GM18861 (cell line): ENCODE measurements at regions not wholly inside any gene's neighbourhood (a gene's known extent, or its start where the extent isn't known, plus 50 kb on each side); places are given as distances from the start of the nearest gene placed in this dataset.
"Not testable (repeated sequence)": the region's sequence is repeated elsewhere in the genome, so short reads cannot be mapped to it uniquely, and the experiment has no call there.

ENCODE experiments used
- ATAC-seq: cut with Tn5 transposase; IDR thresholded peaks from one replicate; pipeline ENCODE4 v1.9.1; 2021; ENCODE audit not compliant: unreplicated experiment

GRCh38 chr10:58068809-58069208, 198.9 kb downstream of the IPMK start:
- no peak for ATAC-seq

GRCh38 chr10:58066979-58067378, 200.7 kb downstream of the IPMK start:
- ATAC-seq: no peak

- no peak for ATAC-seq
These were observed 201.6 kb downstream of the IPMK start for GRCh38 chr10:58066126-58066525.

- ATAC-seq: no peak
These were observed 202.2 kb downstream of the IPMK start for GRCh38 chr10:58065529-58065815.

- ATAC-seq: no peak
These were observed 202.8 kb downstream of the IPMK start for GRCh38 chr10:58064714-58065528.

- no peak for ATAC-seq
These were observed 203.7 kb downstream of the IPMK start for GRCh38 chr10:58063861-58064480.

GRCh38 chr10:58058683-58059082, 209.0 kb downstream of the IPMK start:
- ATAC-seq: not testable (repeated sequence)

GRCh38 chr10:58054881-58055280, 212.8 kb downstream of the IPMK start:
- no peak for ATAC-seq

GRCh38 chr10:58052772-58053171, 214.9 kb downstream of the IPMK start:
- no peak for ATAC-seq

GRCh38 chr10:58050575-58050974, 217.1 kb downstream of the IPMK start:
- no peak for ATAC-seq

GRCh38 chr10:58048936-58049335, 218.8 kb downstream of the IPMK start:
- ATAC-seq: no peak

- ATAC-seq: no peak
These were observed 223.6 kb downstream of the IPMK start for GRCh38 chr10:58044072-58044471.

GRCh38 chr10:58041901-58042300, 225.8 kb downstream of the IPMK start:
- no peak for ATAC-seq

GRCh38 chr10:58030208-58030607, 237.5 kb downstream of the IPMK start:
- ATAC-seq: no peak

- no peak for ATAC-seq
These were observed 238.9 kb downstream of the IPMK start for GRCh38 chr10:58028597-58029366.

GRCh38 chr10:58027426-58027825, 240.3 kb downstream of the IPMK start:
- no peak for ATAC-seq

GRCh38 chr10:58026036-58026435, 241.7 kb downstream of the IPMK start:
- no peak for ATAC-seq

GRCh38 chr10:58023341-58024073, 244.2 kb downstream of the IPMK start:
- ATAC-seq: peak; percentile 77

- ATAC-seq: peak; percentile 72
These were observed 247.7 kb downstream of the IPMK start for GRCh38 chr10:58019863-58020537.

GRCh38 chr10:58017719-58018367, 249.9 kb downstream of the IPMK start:
- no peak for ATAC-seq
